ENCODE measurements at regions not wholly inside any gene's neighbourhood (a gene's known extent, or its start where the extent isn't known, plus 50 kb on each side); places are given as distances from the start of the nearest gene placed in this dataset.

DNA sequence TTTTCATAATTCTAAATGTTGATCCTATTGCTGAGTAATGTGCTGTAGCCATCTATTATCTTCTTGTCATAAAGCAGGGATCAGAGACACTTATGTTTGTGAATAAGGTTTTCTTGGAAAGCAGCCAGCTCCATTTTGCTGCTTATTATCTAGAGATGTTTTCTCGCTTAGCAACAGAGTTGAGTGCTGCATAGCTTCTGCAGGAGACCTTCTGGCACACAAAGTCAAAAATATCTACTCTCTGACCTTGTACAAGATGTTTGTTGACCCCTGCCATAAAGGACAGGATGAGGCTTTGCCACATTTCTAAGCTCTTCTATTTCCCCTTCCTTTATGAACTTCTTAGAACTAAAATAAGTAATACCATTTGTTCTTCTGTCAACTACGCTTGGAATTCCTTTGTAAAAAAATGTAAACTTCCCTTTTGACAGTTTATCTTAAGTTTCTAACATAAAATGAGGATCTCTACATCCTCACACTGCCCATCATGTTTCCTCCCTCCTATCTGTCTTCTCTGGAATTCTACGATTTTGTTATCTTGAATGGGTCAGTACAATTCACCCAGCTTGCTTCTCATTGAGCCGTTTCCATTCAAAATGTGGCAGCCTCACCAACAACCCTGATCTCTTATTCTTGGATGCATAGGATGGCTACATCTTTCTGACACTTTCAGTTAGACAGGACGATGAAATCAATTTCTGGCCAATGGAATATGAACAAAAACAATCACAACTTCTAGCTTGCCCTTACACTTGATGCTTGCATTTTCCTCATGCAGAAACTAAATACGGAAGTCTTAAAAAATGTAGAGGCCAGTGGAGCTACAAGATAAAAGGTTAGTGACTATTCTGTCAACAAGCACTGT, 1377.0 kb downstream of the SUCLG1 start:
- TF ChIP-seq, protein P1, sequence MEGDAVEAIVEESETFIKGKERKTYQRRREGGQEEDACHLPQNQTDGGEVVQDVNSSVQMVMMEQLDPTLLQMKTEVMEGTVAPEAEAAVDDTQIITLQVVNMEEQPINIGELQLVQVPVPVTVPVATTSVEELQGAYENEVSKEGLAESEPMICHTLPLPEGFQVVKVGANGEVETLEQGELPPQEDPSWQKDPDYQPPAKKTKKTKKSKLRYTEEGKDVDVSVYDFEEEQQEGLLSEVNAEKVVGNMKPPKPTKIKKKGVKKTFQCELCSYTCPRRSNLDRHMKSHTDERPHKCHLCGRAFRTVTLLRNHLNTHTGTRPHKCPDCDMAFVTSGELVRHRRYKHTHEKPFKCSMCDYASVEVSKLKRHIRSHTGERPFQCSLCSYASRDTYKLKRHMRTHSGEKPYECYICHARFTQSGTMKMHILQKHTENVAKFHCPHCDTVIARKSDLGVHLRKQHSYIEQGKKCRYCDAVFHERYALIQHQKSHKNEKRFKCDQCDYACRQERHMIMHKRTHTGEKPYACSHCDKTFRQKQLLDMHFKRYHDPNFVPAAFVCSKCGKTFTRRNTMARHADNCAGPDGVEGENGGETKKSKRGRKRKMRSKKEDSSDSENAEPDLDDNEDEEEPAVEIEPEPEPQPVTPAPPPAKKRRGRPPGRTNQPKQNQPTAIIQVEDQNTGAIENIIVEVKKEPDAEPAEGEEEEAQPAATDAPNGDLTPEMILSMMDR (IDR thresholded peaks at IDR 0.05; ENCODE audit: low read length) = no peak
- no peak for TF ChIP-seq EZH2 (optimal IDR thresholded peaks at IDR 0.05; ENCODE audit: low read depth, low read length)
